GM21723 (cell line): ENCODE measurements at regions not wholly inside any gene's neighbourhood (a gene's known extent, or its start where the extent isn't known, plus 50 kb on each side); places are given as distances from the start of the nearest gene placed in this dataset.
"Not testable (repeated sequence)": the region's sequence is repeated elsewhere in the genome, so short reads cannot be mapped to it uniquely, and the experiment has no call there.

Source experiments
- ATAC-seq: cut with Tn5 transposase; IDR thresholded peaks from one replicate; pipeline ENCODE4 v1.9.1; 2021; ENCODE audit warnings: mild to moderate bottlenecking, moderate library complexity; ENCODE audit not compliant: unreplicated experiment

GRCh38 chr5:85985167-85985566 is 632.6 kb upstream of the COX7C start:
- no peak for ATAC-seq

- ATAC-seq: no peak
Measured at GRCh38 chr5:85990998-85991397, 626.7 kb upstream of the COX7C start.

DNA sequence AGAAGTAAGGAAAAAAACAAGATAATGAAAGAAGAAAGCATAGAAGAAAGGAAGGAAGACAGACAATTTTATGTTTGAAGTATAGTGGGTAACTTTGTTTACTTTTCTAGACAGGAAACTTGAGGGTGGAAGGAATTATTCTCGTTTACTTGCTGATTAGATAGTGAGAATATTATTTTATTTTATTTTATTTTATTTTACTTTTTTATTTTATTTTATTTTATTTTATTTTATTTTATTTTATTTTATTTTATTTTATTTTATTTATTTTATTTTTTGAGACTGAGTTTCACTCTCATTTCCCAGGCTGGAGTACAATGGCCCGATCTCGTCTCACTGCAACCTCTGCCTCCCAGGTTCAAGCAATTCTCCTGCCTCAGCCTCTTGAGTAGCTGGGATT is 623.1 kb upstream of the COX7C start:
- not testable (repeated sequence) for ATAC-seq

DNA sequence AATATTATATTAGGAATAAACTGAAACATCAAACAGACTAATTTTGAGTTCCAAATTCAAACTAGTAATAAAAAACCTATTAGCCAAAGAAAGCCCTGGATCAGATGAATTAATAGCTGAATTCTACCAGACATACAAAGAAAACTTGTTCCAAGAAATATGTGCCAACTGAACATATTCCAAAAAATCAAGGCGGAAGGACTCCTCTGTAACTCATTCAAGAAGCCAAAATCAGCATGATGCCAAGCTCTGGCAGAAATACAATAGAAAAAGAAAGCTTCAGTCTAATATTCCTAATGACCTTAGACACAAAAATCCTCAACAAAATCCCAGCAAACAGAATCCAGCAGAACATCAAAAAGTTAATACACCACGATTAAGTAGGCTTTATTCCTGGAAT is 619.1 kb upstream of the COX7C start:
- ATAC-seq: no peak

- no peak for ATAC-seq
Measured at GRCh38 chr5:86008293-86008692, 609.4 kb upstream of the COX7C start.

DNA sequence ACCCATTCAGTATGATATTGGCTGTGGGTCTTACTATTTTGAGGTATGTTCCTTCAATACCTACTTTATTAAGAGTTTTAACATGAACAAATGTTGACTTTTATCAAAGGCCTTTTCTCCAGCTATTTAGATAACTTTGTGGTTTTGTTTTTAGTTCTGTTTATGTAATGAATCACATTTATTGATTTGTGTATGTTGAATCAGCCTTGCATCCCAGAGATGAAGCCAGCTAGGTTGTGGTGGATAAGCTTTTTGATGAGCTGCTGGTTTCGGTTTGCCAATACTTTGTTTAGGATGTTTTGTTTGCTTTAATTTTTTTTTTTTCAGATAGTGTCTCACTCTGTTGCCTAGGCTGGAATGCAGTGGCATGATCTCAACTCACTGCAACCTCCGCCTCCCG is 609.0 kb upstream of the COX7C start:
- ATAC-seq: no peak

GRCh38 chr5:86011937-86012336 is 605.8 kb upstream of the COX7C start:
- ATAC-seq: no peak

DNA sequence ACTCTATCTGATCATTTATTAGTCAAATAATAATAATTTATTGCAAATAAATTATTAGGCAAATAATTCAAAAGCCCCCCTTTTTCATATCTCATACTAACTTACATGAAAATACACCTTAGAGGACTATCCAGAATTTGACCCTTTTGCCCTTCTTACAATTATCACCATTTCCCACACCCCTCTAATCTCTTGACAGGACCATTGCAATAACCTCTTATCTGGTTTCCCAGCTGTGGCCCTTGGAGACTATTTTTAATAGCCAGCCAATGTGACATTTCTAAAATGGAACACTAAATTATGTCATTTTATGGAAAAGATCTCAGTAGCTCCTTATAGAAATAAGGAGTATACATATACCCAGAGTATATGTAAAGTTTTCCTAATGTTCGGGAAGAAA is 588.4 kb upstream of the COX7C start:
- no peak for ATAC-seq

GRCh38 chr5:86030753-86031152 is 587.0 kb upstream of the COX7C start:
- no peak for ATAC-seq

GRCh38 chr5:86038566-86038965 is 579.2 kb upstream of the COX7C start:
- no peak for ATAC-seq

- ATAC-seq: no peak
Measured at GRCh38 chr5:86039351-86039750, 578.4 kb upstream of the COX7C start.

- no peak for ATAC-seq
Measured at GRCh38 chr5:86070719-86071118, 547.0 kb upstream of the COX7C start.

GRCh38 chr5:86074297-86074696 is 543.4 kb upstream of the COX7C start:
- no peak for ATAC-seq

GRCh38 chr5:86075139-86075538 is 542.6 kb upstream of the COX7C start:
- ATAC-seq: no peak

DNA sequence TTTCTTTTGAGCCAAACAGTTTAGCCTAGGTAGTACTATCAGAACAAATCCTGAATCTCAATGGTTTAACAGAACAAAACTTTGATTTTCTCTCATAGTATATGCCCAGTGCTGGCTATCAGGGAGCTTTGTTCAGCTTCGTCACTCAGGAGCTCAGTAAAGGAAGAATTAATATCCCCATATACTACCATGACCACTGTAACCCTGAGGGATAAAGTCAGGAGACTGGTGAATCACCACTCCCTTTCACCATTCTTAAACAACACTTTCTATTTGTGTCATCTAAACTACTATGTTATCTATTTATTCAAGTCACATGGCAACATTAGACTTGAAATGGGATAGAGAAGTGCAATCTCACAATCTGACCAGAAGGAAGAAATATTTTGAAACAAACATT is 522.6 kb upstream of the COX7C start:
- ATAC-seq: no peak

DNA sequence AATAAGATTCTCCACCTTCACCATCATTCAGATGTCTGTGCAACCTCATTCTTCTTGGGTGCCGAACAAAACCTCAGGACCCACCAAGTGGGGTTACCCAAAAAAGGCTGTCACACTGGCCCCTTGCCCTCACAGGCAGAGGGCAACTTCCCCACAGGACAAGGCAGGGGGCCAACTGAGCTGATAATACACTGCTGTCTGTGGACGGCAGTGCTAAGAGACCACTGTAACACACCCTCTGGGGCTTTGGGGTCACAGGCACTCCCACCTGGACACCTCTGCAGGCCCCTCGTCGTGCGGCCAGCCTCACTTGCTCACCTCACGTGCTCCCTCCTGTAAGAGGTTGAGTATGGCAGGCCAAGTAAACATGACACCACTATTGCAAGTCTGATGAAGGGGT is 515.8 kb upstream of the COX7C start:
- ATAC-seq: no peak

DNA sequence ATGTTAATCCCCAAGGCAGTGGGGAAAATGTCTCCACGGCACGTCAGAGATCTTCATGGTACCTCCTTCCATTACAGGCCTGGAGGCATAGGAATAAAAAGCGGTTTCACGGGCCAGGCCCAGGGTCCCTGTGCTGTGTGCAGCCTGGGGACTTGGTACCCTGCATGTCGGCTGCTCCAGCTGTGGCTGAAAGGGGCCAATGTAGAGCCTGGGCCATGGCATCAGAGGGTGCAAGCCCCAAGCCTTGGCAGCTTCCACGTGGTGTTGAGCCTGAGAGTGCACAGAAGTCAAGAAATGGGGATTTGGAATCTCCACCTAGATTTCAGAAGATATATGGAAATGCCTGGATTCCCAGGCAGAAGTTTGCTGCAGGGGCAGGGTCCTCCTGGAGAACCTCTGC is 508.9 kb upstream of the COX7C start:
- no peak for ATAC-seq

- ATAC-seq: no peak
Measured at GRCh38 chr5:86112249-86112648, 505.5 kb upstream of the COX7C start.

DNA sequence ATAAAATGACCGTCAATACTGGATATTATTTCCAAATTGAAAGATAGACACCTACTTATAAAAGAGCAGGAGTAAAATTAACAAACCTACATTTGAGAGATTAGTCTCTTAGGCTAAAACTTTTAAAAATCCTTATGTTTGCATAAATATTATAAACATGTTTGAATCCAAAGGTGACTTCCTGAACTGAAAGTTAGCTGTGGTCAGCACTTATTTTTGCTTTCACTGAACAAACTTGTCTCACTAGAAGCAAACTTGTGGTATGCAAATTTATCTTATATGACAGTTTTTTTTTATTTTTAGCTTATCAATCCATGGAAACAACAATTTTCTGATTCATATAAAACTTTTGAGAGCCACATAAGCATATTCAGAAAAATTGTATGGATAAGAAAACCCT is 502.6 kb upstream of the COX7C start:
- ATAC-seq: no peak

- ATAC-seq: no peak
Measured at GRCh38 chr5:86118542-86118941, 499.2 kb upstream of the COX7C start.

DNA sequence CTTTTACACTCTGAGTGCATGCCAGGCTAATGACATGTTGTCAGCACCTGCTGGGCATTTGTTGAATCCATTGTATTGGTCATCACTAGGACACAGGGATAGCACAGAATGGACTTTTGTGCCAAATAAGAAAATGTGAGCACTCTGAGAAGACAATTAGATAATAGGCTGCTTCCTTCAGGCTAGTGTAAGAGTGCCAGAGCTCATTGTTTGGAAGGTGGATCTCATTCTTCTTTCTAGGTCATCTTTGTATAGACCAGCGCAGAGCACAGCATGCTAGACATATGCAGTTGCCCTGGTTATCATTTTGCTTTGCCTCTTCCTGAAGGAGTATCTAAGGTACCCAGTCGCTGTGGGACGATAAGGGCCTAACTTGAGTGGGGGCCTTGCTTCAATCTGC is 493.4 kb upstream of the COX7C start:
- ATAC-seq: no peak

DNA sequence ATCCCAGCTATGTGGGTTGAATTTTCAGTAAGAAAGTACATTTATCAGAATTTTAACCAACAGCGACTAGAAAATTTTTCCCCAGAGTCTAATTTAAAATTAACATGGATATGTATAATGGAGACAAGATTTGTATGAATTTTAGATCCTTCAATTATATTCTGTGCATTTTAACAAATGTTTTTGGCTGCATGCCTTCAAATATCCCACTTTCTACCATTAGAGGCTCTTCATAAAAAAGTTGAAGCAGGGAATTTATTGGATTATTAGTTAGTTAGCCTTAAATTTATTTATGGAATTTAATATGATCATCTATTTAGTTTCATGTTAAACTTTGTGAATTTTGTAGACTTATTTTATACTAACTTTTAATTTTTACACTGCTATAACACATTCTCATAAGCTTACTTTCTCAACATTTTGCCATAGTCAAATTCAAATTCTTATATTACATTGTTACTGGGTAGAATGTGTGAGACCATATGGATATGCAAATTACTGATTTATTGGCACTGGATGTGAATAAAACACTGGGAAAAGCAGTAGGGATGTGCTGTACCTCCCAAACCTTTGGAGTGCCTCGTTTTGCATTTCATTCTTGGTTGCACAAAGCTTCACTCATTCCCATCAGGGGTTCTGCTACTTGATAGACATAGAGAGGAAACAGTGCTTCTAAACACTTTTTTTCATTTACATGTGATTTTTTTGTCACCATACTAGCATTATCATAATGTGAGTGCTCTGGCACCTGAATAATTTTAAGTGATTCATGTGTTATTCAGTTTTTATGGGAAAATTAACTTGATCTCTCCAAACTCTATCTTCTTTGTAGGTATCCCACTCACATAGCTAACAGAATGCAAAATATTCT is 491.8 kb upstream of the COX7C start:
- ATAC-seq: no peak

- ATAC-seq: no peak
Measured at GRCh38 chr5:86127696-86128095, 490.0 kb upstream of the COX7C start.
